Calu3 (cell line): ENCODE measurements at regions not wholly inside any gene's neighbourhood (a gene's known extent, or its start where the extent isn't known, plus 50 kb on each side); places are given as distances from the start of the nearest gene placed in this dataset.
"Not testable (repeated sequence)": the region's sequence is repeated elsewhere in the genome, so short reads cannot be mapped to it uniquely, and the experiment has no call there.

Source experiments
- BruUV-seq: library from RNA; stranded (reverse); fragments of 400-500 nt; replicated peaks from 2 replicates; lab custom pipeline; 2021; lab: Mats Ljungman, UMichigan
- CTCF ChIA-PET: fragments of 300-600 bp; sonication (Branson Sonifier 250); formaldehyde crosslinking; loops from one replicate; lab custom pipeline; 2022; ENCODE audit warnings: antibody characterized with exemption; lab: Charles Lee
- DNase-seq: peaks from one replicate; pipeline ENCODE4 v3.0.0; 2022
- H3K27ac Mint-ChIP-seq: one replicate; pipeline ENCODE4 v1.8.0; 2022; ENCODE audit warnings: mixed read lengths; ENCODE audit not compliant: unreplicated experiment
- H3K27me3 Mint-ChIP-seq: one replicate; pipeline ENCODE4 v1.8.0; 2022; ENCODE audit warnings: mixed read lengths; ENCODE audit not compliant: unreplicated experiment
- H3K36me3 Mint-ChIP-seq: one replicate; pipeline ENCODE4 v1.8.0; 2022; ENCODE audit warnings: mild to moderate bottlenecking, moderate library complexity, mixed read lengths; ENCODE audit not compliant: insufficient read depth, unreplicated experiment
- H3K4me1 Mint-ChIP-seq: one replicate; pipeline ENCODE4 v1.8.0; 2022; ENCODE audit warnings: mild to moderate bottlenecking, low read depth, mixed read lengths; ENCODE audit not compliant: unreplicated experiment
- H3K4me3 Mint-ChIP-seq: one replicate; pipeline ENCODE4 v1.8.0; 2022; ENCODE audit warnings: mild to moderate bottlenecking, low read depth, moderate library complexity, mixed read lengths; ENCODE audit not compliant: unreplicated experiment
- H3K9me3 Mint-ChIP-seq: one replicate; pipeline ENCODE4 v1.8.0; 2022; ENCODE audit warnings: low read depth, mixed read lengths; ENCODE audit not compliant: unreplicated experiment
- CTCF ChIP-seq: fragments of 200-600 bp; IDR thresholded peaks from one replicate; pipeline ENCODE4 v1.8.0; 2022; ENCODE audit warnings: antibody characterized with exemption; ENCODE audit not compliant: unreplicated experiment
- intact Hi-C: fragments of 100-400 bp; cut with micrococcal nuclease; formaldehyde crosslinking; loops from one replicate; pipeline ENCODE4 v1.10.0; 2022; ENCODE audit not compliant: unreplicated experiment

- H3K36me3 Mint-ChIP-seq = no peaks in the 10 kb centered on the region
- intact Hi-C loops = no loop called here
- no peak overlapping the region for H3K27ac Mint-ChIP-seq
- CTCF ChIA-PET = no interaction called here
- no peaks in the 10 kb centered on the region for H3K4me1 Mint-ChIP-seq
- no peak for TF ChIP-seq CTCF
- H3K9me3 Mint-ChIP-seq = no peaks in the 10 kb centered on the region
- no peaks in the 10 kb centered on the region for H3K27me3 Mint-ChIP-seq
- DNase-seq = no peak
- BruUV-seq = no TSS peak
- no peak overlapping the region for H3K4me3 Mint-ChIP-seq
Measured at GRCh38 chr4:19187691-19188090, 1064.0 kb upstream of the SLIT2 start.

- no peak for DNase-seq
- Mint-ChIP-seq H3K27ac (no peak overlapping the region), H3K27me3 (no peaks in the 10 kb centered on the region), H3K4me3 (no peak overlapping the region), H3K36me3 (no peaks in the 10 kb centered on the region), H3K9me3 (no peaks in the 10 kb centered on the region), H3K4me1 (no peaks in the 10 kb centered on the region)
- intact Hi-C loops = no loop called here
- BruUV-seq = no TSS peak
- CTCF ChIA-PET = no interaction called here
- no peak for TF ChIP-seq CTCF
Measured at GRCh38 chr4:19187096-19187495, 1064.6 kb upstream of the SLIT2 start.

- intact Hi-C loops, H3K4me3 Mint-ChIP-seq, DNase-seq, H3K27me3 Mint-ChIP-seq, CTCF ChIA-PET, H3K27ac Mint-ChIP-seq, H3K4me1 Mint-ChIP-seq, H3K9me3 Mint-ChIP-seq, H3K36me3 Mint-ChIP-seq, BruUV-seq: not testable (repeated sequence)
Measured at GRCh38 chr4:19181631-19182030, 1070.1 kb upstream of the SLIT2 start.

- no TSS peak for BruUV-seq
- Mint-ChIP-seq H3K36me3 (no peaks in the 10 kb centered on the region), H3K27me3 (no peaks in the 10 kb centered on the region), H3K4me1 (no peaks in the 10 kb centered on the region), H3K9me3 (no peaks in the 10 kb centered on the region), H3K4me3 (no peak overlapping the region), H3K27ac (no peak overlapping the region)
- CTCF ChIA-PET = no interaction called here
- intact Hi-C loops = no loop called here
- no peak for TF ChIP-seq CTCF
- DNase-seq = no peak
Measured at GRCh38 chr4:19178835-19179234, 1072.9 kb upstream of the SLIT2 start.

GRCh38 chr4:19177616-19178015, 1074.1 kb upstream of the SLIT2 start:
- Mint-ChIP-seq H3K4me3 (no peak overlapping the region), H3K36me3 (no peaks in the 10 kb centered on the region), H3K27ac (no peak overlapping the region), H3K27me3 (no peaks in the 10 kb centered on the region), H3K9me3 (no peaks in the 10 kb centered on the region), H3K4me1 (no peaks in the 10 kb centered on the region)
- no peak for TF ChIP-seq CTCF
- no TSS peak for BruUV-seq
- DNase-seq = no peak
- intact Hi-C loops = no loop called here
- CTCF ChIA-PET = no interaction called here
